ENCODE measurements at regions not wholly inside any gene's neighbourhood (a gene's known extent, or its start where the extent isn't known, plus 50 kb on each side); places are given as distances from the start of the nearest gene placed in this dataset.

DNA sequence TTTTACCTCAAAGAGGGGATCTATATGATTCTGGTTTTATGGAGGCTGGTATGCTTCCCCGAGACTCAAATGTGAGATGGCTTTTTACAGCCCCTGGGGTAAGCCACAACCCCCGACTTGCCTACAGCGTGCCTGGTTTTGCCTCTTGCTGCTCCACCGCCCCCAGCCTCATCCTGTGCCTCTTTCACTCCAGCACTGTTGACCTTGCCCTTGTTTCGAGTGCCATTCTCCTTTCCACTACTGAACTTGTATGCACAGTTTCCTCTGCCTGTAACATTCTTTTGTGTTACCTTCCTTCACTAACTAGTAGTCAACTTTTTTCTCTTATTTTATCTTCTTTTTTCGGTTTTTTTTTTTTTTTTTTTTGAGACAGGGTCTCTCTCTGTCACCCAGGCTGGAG lies 219.0 kb upstream of the ZBED5 start:
- DNase-seq = no peak

DNA sequence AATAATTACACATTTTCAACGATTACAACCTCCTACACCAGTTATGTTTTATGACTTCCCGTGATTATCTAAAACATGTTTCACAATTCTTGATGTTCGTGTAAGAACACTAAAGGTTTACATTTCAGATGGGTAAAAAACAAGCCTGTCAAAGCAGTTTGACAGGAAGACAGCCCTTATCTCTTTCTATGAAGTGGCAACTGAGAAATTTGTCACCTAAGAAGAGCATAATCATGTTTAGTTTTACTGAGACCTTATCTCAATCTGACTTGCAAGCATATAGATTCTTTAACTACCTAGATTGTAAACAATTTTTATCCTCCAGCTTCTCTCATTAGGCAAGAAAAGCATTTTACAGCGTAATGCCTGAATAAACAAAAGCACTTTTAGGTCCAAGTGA lies 218.4 kb upstream of the ZBED5 start:
- no peak for DNase-seq

GRCh38 chr11:11075515-11076171 lies 217.8 kb upstream of the ZBED5 start:
- DNase-seq = no peak

- DNase-seq = no peak
Observed at GRCh38 chr11:11074686-11075335, 217.0 kb upstream of the ZBED5 start.

DNA sequence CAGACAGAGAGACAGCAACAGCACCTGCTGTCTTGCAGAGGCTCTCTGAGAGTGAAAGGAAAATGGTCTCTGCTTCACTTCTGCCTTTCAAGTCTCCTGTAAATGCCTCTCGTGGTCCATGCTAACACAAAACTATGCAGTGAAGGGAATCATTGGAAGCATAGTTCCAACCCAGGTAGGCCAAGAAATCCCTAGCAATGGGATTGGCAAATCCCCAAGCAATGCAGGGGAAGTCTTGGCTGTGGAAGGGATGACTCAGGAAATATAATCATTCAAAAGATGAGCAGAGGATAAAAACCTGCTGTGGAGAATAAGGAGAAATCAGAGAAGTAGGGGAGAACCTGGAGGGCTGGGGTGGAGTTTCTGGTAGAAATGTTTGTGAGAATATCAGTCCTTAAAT lies 216.1 kb upstream of the ZBED5 start:
- no peak for DNase-seq

GRCh38 chr11:11072067-11072466 lies 214.2 kb upstream of the ZBED5 start:
- DNase-seq = no peak

- DNase-seq = no peak
Observed at GRCh38 chr11:11071486-11071885, 213.6 kb upstream of the ZBED5 start.

DNA sequence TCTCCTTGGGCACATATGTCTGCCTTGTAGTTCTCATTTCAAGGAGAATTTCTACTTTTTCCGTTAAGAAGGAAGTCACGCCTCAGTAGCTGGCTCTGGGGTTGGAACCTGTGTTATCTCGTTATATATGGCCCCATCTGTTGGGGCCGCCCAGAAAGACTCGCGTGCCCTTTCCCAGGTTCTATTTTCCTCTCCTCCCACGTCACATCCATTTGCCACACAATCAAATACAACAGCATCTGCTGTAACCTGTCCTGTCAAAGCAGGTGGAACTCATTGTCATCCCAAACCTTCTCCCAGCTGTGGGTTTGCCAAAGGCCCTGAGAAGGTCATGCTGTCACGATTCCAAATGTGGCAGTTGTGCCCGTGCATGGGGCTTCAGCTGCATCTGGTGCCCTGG lies 213.1 kb upstream of the ZBED5 start:
- DNase-seq = no peak

GRCh38 chr11:11069841-11070835 lies 212.3 kb upstream of the ZBED5 start:
- DNase-seq = no peak

DNA sequence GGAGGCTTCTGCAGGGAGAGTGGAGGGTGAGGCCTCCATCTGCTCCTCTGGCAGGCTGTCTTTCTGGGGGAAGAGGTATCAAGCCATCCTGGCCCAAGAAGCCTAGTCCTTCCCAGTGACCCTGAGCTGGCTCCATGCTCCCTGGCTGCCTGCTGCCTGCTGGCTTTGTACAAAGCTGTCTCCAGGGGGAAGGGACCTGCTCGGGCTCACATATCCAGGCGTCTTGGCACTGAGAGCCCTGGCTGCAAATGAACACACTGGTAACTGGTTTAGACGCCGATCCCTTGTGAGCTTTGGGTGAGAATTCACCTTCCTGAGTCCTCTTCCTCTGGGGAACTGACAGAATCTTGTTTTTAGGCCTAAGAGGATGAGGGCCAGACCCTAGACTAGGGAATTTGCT lies 210.3 kb upstream of the ZBED5 start:
- DNase-seq = no peak

DNA sequence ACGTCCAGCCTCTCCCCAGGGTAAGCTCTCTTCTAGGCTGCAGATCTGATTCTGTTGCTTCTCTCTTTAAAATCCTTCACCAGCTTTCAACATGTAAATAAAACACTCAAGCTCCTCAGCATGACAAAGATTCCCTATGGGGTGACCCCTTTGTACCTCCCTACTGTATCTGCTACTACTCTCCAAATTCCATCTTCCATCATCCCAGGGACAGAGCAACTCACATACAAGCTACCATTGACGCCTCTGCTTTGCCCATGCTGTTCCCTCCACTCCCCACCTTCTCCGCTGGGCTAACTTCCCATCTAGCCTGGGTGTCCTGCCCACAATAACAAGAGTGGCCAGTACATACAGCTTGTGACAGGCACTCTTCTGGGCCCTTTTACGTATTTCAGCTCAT lies 207.5 kb upstream of the ZBED5 start:
- DNase-seq = no peak

DNA sequence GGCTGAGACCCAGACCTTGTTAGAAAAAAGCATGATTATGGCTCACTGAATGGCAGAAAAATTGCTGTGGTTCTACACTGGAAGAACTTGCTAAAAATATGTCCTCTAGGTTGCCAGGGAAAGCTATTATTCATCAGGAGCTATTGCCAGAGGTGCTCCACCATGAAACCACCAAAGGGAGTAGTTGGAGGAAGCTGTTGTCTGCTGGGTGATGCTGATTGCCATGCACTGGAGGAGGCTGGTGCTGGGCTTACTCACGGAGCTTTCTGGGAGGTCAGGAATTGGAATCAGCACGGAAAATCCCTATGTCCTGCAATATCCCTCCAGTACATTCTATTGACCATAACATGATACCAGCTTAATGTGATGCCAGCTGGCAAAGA lies 199.6 kb upstream of the ZBED5 start:
- DNase-seq = no peak

GRCh38 chr11:11056749-11057471 lies 199.1 kb upstream of the ZBED5 start:
- no peak for DNase-seq

- DNase-seq = no peak
Observed at GRCh38 chr11:11056316-11056715, 198.5 kb upstream of the ZBED5 start.

DNA sequence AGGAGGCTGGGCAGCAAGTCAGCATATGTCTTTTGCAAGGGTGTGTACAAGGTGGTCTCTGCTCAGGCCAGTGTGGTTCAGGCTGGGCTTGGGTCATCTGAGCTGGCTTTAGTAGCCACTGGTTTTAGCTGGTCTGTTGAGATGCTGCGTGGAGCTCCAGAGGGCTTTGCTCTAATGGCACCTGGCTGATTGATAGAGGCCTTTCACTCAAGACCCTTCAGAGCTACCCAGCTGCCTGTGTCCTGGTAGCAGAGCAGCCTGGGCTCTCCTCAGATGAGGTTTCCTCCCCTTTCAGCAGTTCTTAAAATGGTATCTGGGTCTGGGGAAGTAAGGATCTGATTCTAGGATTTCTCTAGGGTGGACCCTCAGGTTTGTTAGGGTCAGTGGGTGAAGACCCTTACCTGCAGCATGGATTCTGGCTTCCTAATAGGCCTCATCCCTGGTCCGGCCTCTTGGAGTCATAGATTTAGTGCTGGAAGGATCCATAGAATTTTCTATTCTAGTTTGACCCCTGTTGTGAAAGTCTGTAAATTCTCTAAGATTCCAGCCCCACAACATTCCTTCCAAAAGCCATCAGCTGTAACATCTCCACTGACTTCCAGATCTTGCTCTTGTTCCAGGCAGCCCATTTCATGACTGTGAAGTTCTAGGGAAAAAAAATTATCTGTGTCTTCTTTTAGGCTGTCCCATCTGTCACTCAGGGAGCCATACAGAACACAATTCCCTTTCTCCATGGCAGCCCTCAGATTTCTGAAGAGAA lies 190.2 kb upstream of the ZBED5 start:
- DNase-seq = no peak

- no peak for DNase-seq
Observed at GRCh38 chr11:11046781-11047180, 188.9 kb upstream of the ZBED5 start.

GRCh38 chr11:11045156-11045930 lies 187.5 kb upstream of the ZBED5 start:
- DNase-seq = no peak

GRCh38 chr11:11044137-11044855 lies 186.4 kb upstream of the ZBED5 start:
- no peak for DNase-seq

- no peak for DNase-seq
Observed at GRCh38 chr11:11043721-11044120, 185.9 kb upstream of the ZBED5 start.

GRCh38 chr11:11039208-11039965 lies 181.5 kb upstream of the ZBED5 start:
- DNase-seq = no peak
